Heart right ventricle (tissue), 16 donors: ENCODE measurements at regions not wholly inside any gene's neighbourhood (a gene's known extent, or its start where the extent isn't known, plus 50 kb on each side); places are given as distances from the start of the nearest gene placed in this dataset.

Experiments used
- ATAC-seq, 8 donors: fragments of 200-7000 bp; cut with Tn5 transposase; one replicate each; pipeline ENCODE4 v1.9.1; 2020; ENCODE audit warnings: mild to moderate bottlenecking in 8 of 8, moderate library complexity in 8 of 8, moderate number of reproducible peaks in 1 of 8
- DNase-seq, 2 donors: peaks; one replicate each; pipeline ENCODE4 v3.0.0-alpha.2; 2020
- H3K27ac ChIP-seq, 10 donors: fragments of 200-600 bp; sonication (generic) in 2 of 10; one replicate each; pipeline versions ENCODE4 v1.5.0 to v1.8.0; 2020 to 2022; ENCODE audit warnings: mild to moderate bottlenecking in 3 of 10
- H3K27me3 ChIP-seq, 7 donors: fragments of 200-600 bp; one replicate each; pipeline ENCODE4 v1.8.0; 2021 to 2022; ENCODE audit warnings: mild to moderate bottlenecking in 2 of 7
- H3K36me3 ChIP-seq, 9 donors: fragments of 200-600 bp; sonication (generic) in 1 of 9; one replicate each; pipeline versions ENCODE4 v1.5.0 to v1.8.0; 2020 to 2022; ENCODE audit warnings: mild to moderate bottlenecking in 2 of 9
- H3K4me1 ChIP-seq, 9 donors: fragments of 200-600 bp; sonication (generic) in 1 of 9; one replicate each; pipeline versions ENCODE4 v1.5.0 to v1.8.0; 2020 to 2022; ENCODE audit warnings: mild to moderate bottlenecking in 4 of 9
- H3K4me3 ChIP-seq, 10 donors: fragments of 200-600 bp; sonication (generic) in 2 of 10; one replicate each; pipeline versions ENCODE4 v1.5.0 to v1.8.0; 2020 to 2022; ENCODE audit warnings: mild to moderate bottlenecking in 7 of 10, moderate library complexity in 2 of 10
- H3K9me3 ChIP-seq, 11 donors: fragments of 200-600 bp in 10 of 11; sonication (generic) in 2 of 11; one replicate each; pipeline versions ENCODE4 v1.5.0 to v1.8.0; 2013 to 2022; ENCODE audit warnings: mild to moderate bottlenecking in 2 of 11, control low read depth in 1 of 11, moderate library complexity in 1 of 11
- WGBS, 2 donors: extraction: QIAGEN DNeasy Blood & Tissue Kit; methylation state at CpG; one replicate each; pipeline ENCODE4 v1.1.7; 2013; ENCODE audit warnings: inconsistent platforms in 1 of 2; 5-methylcytosine and 5-hydroxymethylcytosine counted together
- intact Hi-C, 10 donors: fragments of 100-400 bp; cut with DNase I; formaldehyde crosslinking; loops; one replicate each; pipeline versions ENCODE4 v1.11.1 to v1.14.2; 2022
- TF ChIP-seq, protein P1 (sequence below), 9 donors: fragments of 200-600 bp; sonication (generic) in 2 of 9; IDR thresholded peaks; one replicate each; pipeline versions ENCODE4 v1.5.0 to v1.8.0; 2021 to 2022; ENCODE audit warnings: antibody characterized with exemption in 9 of 9, mild to moderate bottlenecking in 5 of 9, moderate library complexity in 1 of 9
- donor health status: Arrhythmogenic right ventricular cardiomyopathy.
- donor health status: ischemic (EF 13 %, LVEDD 7.1; RV severe dilation, severe dysfunction).
- donor health status: healthy with polysubstance abuse.
- donor health status: DM: no; HTN: yes; CAD: no.
- donor health status: DM: no; HTN: no; CAD: no.
- donor health status: ischemic (EF 25% LVEDD 6.9; RV normal size, moderate dysfunction).
- donor health status: ischemic (EF 25% LVEDD 5.7; RV mildly dilated, moderate dysfunction).
- donor health status: healthy.
- donor health status: DM: yes; HTN: yes; CAD: no.
- donor health status: Ischemic cardiomyopathy.
- donor health status: ischemic (EF 35%, LVEDD 5.7; RV mildly dilated, moderate dysfunction).
- donor health status: nonischemic (EF 11% LVEDD 7.7; RV severe dilation, severe dysfunction).
- donor health status: DM: yes; HTN: yes; CAD: no.
- donor health status: PGD.
- donor health status: ischemic (EF 29% LVEDD 5.4; RV normal size, mild dysfunction).
- donor health status: nonischemic (EF 23%, LVEDD 6.1; RV moderate dilation, normal function).

DNA sequence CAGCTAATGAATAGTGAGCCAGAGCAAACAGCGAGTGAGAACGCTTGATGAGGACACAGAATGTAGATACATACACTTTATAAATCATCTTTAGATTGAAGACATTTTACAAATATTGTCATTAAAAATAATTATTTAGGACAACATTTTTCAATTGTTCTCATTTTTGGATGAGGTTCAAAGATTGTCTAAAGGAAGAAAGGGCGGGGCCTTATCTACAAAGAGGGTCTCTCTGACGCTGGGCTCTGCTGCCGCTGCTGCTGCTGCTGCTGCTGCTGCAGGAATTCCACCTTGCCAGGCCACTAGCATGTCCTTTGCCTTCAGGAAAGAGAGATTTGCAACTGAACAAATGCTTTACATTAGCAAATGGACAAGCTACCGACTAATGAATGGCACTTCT, 220.7 kb upstream of the TMEM161B start:
- WGBS, 2 donors: 41 to 49% methylated on average over 6 of the region's 6 CpGs
- TF ChIP-seq, protein P1, sequence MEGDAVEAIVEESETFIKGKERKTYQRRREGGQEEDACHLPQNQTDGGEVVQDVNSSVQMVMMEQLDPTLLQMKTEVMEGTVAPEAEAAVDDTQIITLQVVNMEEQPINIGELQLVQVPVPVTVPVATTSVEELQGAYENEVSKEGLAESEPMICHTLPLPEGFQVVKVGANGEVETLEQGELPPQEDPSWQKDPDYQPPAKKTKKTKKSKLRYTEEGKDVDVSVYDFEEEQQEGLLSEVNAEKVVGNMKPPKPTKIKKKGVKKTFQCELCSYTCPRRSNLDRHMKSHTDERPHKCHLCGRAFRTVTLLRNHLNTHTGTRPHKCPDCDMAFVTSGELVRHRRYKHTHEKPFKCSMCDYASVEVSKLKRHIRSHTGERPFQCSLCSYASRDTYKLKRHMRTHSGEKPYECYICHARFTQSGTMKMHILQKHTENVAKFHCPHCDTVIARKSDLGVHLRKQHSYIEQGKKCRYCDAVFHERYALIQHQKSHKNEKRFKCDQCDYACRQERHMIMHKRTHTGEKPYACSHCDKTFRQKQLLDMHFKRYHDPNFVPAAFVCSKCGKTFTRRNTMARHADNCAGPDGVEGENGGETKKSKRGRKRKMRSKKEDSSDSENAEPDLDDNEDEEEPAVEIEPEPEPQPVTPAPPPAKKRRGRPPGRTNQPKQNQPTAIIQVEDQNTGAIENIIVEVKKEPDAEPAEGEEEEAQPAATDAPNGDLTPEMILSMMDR (IDR thresholded peaks at IDR 0.05): no peak
- DNase-seq: no peak

DNA sequence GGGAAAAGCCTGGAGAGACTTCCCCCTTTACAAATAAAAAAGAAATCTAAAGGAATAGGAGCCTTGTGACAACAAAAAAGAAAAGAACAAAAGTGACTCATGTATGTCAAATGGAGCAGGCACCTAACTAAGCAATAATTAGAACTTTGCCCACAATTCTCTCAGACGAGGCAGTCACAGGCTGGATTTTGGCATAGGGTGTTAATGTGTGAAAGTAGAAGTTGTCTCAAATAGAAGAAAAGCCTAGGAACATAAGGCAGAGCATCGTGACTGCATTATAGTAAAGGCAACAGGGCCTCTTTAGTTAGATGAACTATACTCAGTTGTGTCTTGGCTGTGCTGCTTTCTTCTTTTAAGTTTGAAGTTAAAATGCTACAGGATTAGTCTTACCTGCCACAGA, 219.9 kb upstream of the TMEM161B start:
- Histone ChIP-seq H3K9me3 (no peaks in the 10 kb centered on the region), H3K27ac (no peak overlapping the region), H3K4me3 (no peak overlapping the region), H3K27me3 (peaks cover 0 to 16% (median 5%) of the 10 kb centered on the region in 7 donors), H3K36me3 (no peaks in the 10 kb centered on the region), H3K4me1 (no peaks in the 10 kb centered on the region)
- no peak for DNase-seq
- TF ChIP-seq, protein P1 (IDR thresholded peaks at IDR 0.05): no peak
- 58 to 60% methylated on average over 2 of the region's 2 CpGs for WGBS, 2 donors
- no peak for ATAC-seq
- intact Hi-C loops: no loop called here

More for the DNA sequence above, 220.7 kb upstream of the TMEM161B start:
- no peak for ATAC-seq
- H3K4me1 ChIP-seq: no peaks in the 10 kb centered on the region
- H3K9me3 ChIP-seq: no peaks in the 10 kb centered on the region
- H3K4me3 ChIP-seq: no peak overlapping the region
- intact Hi-C loops: no loop called here
- H3K27me3 ChIP-seq: peaks cover 0 to 16% (median 5%) of the 10 kb centered on the region in 7 donors
- no peaks in the 10 kb centered on the region for H3K36me3 ChIP-seq
- H3K27ac ChIP-seq: no peak overlapping the region

DNA sequence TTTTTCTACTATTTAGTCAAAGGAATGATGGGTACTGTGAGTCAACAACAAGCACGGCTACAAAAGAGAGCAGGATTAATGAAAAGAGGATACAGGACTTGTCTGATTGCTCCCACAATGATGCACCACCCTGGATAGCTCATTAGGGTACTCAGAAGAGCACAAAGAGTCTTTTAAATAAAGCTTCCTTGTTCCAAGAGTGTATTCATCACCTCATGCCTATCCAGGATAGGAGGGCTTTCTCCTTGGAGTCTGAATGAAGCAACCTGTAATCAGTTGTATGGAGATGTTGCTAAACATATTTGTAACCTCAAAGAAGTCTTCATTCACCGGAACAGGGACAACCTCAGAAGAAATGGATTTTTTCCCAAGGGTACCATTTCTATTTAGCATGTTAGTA, 219.5 kb upstream of the TMEM161B start:
- H3K27ac ChIP-seq: no peak overlapping the region
- WGBS, 2 donors: 76 to 83% methylated on average over 2 of the region's 2 CpGs
- DNase-seq (no peak), ATAC-seq (no peak)
- no peak overlapping the region for H3K4me3 ChIP-seq
- H3K9me3 ChIP-seq: no peaks in the 10 kb centered on the region
- H3K4me1 ChIP-seq: no peaks in the 10 kb centered on the region
- TF ChIP-seq, protein P1 (IDR thresholded peaks at IDR 0.05): no peak
- H3K27me3 ChIP-seq: peaks cover 0 to 16% (median 5%) of the 10 kb centered on the region in 7 donors
- H3K36me3 ChIP-seq: no peaks in the 10 kb centered on the region
- intact Hi-C loops: no loop called here

DNA sequence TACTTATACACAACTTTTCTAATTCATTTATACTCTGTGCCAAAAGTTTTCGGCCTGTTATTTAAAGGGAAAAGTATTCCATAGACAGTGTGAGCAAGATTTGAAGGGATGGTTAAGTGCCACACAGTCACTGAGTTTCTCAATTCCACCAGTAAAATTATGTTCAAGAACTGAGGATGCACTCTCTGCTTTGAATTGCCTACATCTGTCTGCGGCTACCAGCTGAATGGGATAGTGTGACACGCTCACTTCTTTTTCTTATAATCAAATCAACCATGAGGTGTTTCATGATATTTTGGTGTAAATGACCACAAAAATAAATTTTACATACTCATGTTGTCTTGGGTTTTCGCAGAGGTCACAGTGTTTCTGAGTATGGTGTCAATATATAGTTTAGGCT, 218.4 kb upstream of the TMEM161B start:
- Histone ChIP-seq H3K9me3 (no peaks in the 10 kb centered on the region), H3K27ac (no peak overlapping the region), H3K27me3 (peaks cover 0 to 16% (median 5%) of the 10 kb centered on the region in 7 donors), H3K4me3 (no peak overlapping the region), H3K36me3 (no peaks in the 10 kb centered on the region), H3K4me1 (no peaks in the 10 kb centered on the region)
- no peak for DNase-seq
- no peak for ATAC-seq
- TF ChIP-seq, protein P1 (IDR thresholded peaks at IDR 0.05): no peak
- 91 to 95% methylated on average over 4 of the region's 4 CpGs for WGBS, 2 donors
- intact Hi-C loops: no loop called here
